Bone marrow (tissue), 2 donors: ENCODE measurements at regions not wholly inside any gene's neighbourhood (a gene's known extent, or its start where the extent isn't known, plus 50 kb on each side); places are given as distances from the start of the nearest gene placed in this dataset.

Source experiments
- DNase-seq, 2 donors: peaks; one replicate each; lab custom pipeline; 2025; lab: John Stamatoyannopoulos, UW

GRCh38 chr6:84462698-84463097, 235.3 kb upstream of the CEP162 start:
- DNase-seq, result no peak

DNA sequence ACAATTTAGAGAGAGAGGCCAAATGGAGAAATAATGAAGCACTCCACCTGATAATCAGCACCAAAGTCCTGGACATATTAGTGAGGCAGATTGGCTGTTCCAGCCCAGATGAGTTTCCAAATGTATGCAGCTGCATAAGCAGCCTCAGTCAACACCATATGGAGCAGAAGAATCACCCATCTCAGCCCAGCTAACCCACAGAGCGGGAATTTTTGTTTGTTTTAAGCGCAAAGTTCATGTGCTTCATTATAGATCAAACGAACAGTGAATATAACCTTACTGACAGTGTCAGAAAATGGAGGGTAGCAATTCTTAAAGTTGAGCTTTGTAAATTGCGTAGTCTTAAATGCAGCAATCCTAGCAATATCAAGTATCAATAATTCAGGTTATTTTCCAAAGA, 234.0 kb upstream of the CEP162 start:
- DNase-seq, result no peak

DNA sequence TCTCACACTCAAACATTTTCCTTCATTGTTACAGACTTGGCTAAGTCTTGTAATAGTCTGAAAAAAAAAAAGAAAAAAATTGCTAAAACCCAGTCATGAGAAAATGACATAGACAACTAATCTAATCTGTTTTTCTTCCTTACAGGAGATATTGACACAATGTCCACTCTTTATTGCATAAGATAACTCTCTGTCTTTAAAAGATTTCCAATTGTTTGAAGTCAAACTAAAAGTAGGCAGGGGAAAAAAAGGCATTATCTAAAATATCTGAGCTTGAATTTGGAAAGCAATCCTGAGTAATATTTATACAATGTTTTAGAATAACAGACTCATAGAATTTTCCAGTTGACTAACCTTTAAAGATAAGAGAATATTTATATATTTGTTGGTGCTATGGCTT, 233.0 kb upstream of the CEP162 start:
- DNase-seq, result no peak

DNA sequence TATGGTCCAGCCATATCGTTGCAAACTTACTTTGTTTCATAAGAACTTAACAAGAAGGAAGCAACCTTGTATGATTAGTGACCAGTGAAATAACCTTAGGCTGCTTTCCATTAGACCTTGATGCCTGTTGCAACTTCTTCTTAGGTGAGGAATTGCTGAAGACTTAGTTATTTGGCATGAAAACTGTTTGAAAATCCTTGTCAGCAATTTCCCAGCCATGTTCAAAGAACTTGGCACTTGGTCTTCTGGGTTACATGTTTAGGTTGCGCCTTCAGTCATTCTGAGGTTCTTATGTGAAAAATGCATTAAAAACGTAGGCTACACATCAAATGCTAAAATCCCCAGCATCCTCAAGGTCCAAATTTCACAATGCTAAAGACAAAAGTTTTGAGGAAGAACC, 232.0 kb upstream of the CEP162 start:
- DNase-seq, result no peak

DNA sequence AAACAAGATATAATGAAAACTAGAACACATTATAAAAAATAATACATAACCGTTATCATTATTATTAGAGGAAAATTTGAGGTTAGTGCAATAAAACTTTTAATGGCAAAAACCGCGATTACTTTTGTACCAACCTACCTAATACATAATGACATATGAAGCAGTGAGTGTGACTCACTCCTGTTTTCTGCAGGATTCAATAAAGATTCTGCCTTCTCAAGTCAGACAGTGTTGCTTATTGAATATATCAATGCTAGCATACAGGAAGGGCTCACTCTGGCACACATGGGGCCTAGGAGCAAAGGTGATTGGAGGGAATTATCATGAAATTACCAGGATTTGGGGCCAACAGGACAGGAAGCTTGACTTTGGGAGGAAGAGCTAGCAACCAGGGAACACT, 230.8 kb upstream of the CEP162 start:
- no peak for DNase-seq

DNA sequence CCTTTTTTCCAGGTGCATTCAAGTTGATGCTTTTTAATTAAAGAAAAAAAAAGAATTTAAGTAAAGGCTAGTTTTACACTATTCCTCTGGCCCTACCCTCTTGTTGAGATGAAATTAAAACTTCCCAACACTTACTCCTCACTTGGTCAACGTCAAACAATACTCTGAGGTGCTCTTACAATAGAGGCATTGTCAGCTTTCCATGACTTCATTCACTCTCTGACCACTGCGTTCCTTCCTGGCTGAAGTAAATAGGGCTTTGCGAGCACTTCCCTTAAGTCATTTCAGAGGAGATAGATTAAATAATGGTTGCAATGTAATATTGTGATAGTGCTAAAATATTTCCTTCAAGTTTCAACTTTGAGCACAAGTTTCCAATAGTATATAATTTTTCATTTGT, 229.8 kb upstream of the CEP162 start:
- DNase-seq, result no peak

DNA sequence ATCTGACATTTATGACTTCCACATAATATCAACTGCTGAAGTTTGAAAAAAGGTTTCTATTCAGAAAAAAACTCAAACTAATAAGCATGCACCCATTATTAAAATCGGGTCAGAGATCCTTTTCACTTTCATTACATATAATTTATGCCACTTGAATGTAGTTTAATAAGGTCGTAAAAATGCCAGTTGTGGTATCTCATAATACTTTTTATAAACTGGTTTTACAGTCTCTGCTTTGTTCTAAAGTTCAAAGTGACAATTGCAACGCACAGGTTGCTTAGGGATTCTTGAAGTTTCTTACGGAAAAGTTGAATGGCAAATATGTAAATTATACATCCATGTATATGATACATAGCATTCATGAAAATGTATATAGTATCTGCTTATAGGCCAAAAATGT, 229.4 kb upstream of the CEP162 start:
- DNase-seq, result no peak

GRCh38 chr6:84455511-84456029, 228.1 kb upstream of the CEP162 start:
- DNase-seq, result no peak

- DNase-seq, result no peak
Measured at GRCh38 chr6:84453499-84453898, 226.1 kb upstream of the CEP162 start.

- no peak for DNase-seq
Measured at GRCh38 chr6:84450018-84450417, 222.6 kb upstream of the CEP162 start.

- no peak for DNase-seq
Measured at GRCh38 chr6:84449220-84449619, 221.8 kb upstream of the CEP162 start.

GRCh38 chr6:84448331-84448730, 220.9 kb upstream of the CEP162 start:
- DNase-seq, result no peak

GRCh38 chr6:84447651-84448050, 220.2 kb upstream of the CEP162 start:
- no peak for DNase-seq

DNA sequence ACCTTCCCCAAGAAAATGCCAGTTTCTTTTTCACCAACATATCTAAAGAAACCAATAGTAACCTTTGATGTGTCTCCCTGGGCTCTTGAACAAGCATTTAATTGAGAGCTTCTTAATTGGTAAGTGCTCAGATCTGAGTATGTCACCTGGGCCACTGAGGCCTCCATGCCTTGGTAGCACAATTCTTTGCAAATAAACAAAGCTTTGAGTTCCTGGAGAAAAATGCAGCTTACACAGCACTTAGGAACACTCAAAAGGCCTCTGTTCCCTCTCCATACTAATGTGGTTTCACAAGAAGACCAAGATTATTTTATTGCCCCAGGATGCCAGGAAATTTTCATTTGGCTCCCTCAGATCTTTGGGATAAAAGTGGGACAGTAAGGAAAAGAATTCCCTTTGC, 217.6 kb upstream of the CEP162 start:
- no peak for DNase-seq

- no peak for DNase-seq
Measured at GRCh38 chr6:84442208-84442607, 214.8 kb upstream of the CEP162 start.

DNA sequence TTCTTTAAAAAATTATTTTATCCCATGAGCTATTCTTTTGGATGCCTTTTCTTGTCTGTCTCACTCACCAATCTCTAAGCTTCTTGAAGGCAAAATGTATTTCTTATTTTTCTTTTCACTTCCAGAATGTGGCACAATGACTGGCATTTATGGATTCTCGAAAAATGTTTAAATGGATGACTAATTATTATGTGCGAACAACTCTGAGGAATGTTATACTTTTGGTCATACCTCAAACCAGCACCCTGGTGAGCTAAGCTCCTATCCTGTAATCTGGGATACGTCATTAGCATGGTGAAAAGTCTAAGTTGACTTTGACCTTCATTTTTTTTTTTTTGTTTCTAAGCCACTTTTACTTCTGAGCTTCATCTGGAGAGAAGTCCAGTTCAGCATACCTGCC, 214.0 kb upstream of the CEP162 start:
- no peak for DNase-seq

DNA sequence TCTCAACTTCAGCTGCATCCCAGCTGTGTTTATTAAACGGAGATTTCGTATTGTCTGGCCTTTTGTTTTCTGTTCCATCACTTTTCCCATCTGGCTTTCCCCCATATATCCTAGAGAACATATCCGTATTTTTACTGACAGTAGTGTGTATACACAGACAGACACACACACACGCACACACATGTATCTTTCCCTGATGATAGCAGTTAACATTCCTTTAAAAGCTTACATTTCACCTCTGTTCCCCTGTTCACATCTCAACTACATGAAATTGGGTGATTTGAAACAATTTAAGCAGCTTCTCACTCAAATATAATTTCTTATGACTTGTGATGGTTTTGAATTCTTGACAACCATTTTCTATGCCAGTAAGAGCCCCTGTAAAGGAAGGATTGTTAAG, 207.1 kb upstream of the CEP162 start:
- no peak for DNase-seq

DNA sequence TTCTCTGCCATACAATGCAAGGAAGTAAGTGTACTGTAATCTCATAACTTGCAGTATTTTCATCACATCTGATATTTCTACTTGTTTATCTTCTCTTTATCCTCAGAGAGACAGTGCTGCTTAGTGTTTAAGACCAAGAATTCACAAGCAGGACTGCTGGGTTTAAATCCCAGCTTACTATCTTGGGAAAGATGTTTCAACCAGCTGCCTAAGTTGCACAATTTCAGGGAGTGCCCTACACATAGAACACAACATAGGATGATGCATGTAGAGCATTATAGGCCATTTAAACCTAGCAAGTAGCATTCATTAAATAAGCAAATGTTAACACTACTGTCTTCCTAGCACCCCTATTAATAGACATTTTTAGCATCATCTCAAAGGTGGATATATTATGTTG, 205.2 kb upstream of the CEP162 start:
- DNase-seq, result no peak

- peak in 1 of 2 donors; percentile 9 for DNase-seq
Measured at GRCh38 chr6:84428300-84428907, 201.0 kb upstream of the CEP162 start.

DNA sequence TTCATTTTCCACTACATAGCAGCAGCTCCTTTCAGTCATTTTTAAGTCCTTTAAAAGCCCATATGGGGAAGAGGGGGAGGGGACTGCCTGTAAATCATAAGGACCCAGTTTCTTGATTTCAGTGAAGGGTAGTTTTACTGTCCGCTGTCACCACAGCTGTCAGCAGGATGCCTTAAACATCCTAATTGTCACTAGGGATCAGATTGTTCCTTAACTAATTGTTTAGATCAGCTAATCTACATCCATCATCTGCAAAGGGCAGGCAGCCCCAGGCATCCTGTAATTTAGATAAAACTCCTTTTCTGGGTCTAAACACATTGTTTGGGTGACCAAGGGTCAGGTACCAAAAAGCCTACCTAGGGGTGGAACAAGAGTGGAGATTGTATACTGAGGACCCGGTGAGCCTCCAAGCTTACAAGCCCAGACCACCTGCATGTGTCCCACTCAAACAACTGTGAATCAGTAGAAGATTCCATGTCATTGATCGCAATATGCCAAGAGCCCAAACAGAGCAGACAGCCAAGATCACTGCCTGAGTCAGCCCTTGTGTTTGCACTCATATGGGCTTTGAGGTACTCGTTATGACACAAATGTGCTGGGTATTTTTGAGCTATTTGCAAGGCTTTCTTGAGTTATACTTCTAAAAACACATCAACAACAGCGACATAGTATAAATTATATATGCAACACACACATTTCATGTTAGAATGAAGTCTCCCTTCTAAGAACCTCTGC, 198.7 kb upstream of the CEP162 start:
- no peak for DNase-seq

DNA sequence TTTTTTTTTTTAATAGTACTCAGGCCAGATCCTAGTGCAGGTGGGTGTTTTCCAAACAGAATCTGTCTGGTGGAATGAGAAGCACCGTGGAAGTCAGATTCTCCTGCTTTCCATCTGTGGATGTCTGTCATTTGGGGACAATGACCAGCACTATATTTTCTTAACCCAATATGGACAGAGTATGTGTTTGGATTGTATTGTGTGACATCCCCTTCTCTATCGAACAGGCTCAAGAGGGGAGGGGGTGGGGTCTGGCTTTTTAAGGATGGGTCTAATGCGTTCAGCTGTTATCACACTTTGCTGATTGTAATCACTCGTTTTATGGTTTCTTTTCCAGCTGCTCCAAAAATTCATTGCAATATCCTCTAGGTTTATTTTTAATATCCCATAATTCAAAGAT, 197.5 kb upstream of the CEP162 start:
- DNase-seq, result no peak

- peak in 1 of 2 donors; percentile 15 for DNase-seq
Measured at GRCh38 chr6:84422380-84422968, 195.0 kb upstream of the CEP162 start.

GRCh38 chr6:84421031-84421430, 193.6 kb upstream of the CEP162 start:
- DNase-seq, result no peak
